Common myeloid progenitor, CD34-positive (primary cell): ENCODE measurements at regions not wholly inside any gene's neighbourhood (a gene's known extent, or its start where the extent isn't known, plus 50 kb on each side); places are given as distances from the start of the nearest gene placed in this dataset.

ENCODE experiments used
- CTCF ChIA-PET: fragments of 350-600 bp; sonication (Branson Sonifier 250); formaldehyde crosslinking; loops from one replicate; lab custom pipeline; 2021; ENCODE audit warnings: antibody characterized with exemption; lab: Charles Lee
- POLR2A ChIA-PET: fragments of 350-600 bp; sonication (Branson Sonifier 250); formaldehyde crosslinking; loops from one replicate; lab custom pipeline; 2021; ENCODE audit warnings: antibody characterized with exemption; lab: Charles Lee
- DNase-seq, 3 donors: peaks; one replicate each; pipeline versions ENCODE4 v3.0.0 to v3.0.0-alpha.2; 2013
- H3K27ac ChIP-seq, 2 experiments: 1 replicate in 1 of 2; 2 replicates in 1 of 2; pipeline ENCODE4 v1.7.0; 2013; ENCODE audit warnings: inconsistent platforms in 2 of 2, low read length in 2 of 2, mild to moderate bottlenecking in 2 of 2, low read depth in 1 of 2, moderate library complexity in 1 of 2; ENCODE audit not compliant: severe bottlenecking in 2 of 2, insufficient read depth in 1 of 2, poor library complexity in 1 of 2
- H3K27me3 ChIP-seq, 5 experiments: replicated peaks in 2 of 5; 1 replicate in 3 of 5; 2 replicates in 2 of 5; pipeline versions ENCODE4 v1.6.1 to v1.7.0; 2013; ENCODE audit warnings: low read length in 4 of 5, mild to moderate bottlenecking in 2 of 5, moderate library complexity in 2 of 5, inconsistent platforms in 1 of 5; ENCODE audit not compliant: insufficient read depth in 5 of 5, control insufficient read depth in 4 of 5
- H3K36me3 ChIP-seq, 4 experiments: 1 replicate in 2 of 4; 2 replicates in 2 of 4; pipeline versions ENCODE4 v1.6.1 to v1.7.0; 2013; ENCODE audit warnings: low read length in 3 of 4, control low read depth in 1 of 4, mild to moderate bottlenecking in 1 of 4; ENCODE audit not compliant: control insufficient read depth in 4 of 4, insufficient read depth in 4 of 4
- H3K4me1 ChIP-seq, 4 experiments: 1 replicate in 3 of 4; 2 replicates in 1 of 4; pipeline versions ENCODE4 v1.6.1 to v1.7.1; 2013; ENCODE audit warnings: low read length in 3 of 4, mild to moderate bottlenecking in 3 of 4, control low read depth in 1 of 4, inconsistent platforms in 1 of 4, moderate library complexity in 1 of 4; ENCODE audit not compliant: control insufficient read depth in 4 of 4, insufficient read depth in 4 of 4; ENCODE audit errors: control extremely low read depth in 1 of 4
- H3K4me3 ChIP-seq, 7 experiments: 1 replicate in 4 of 7; 2 replicates in 3 of 7; pipeline versions ENCODE4 v1.5.1 to v1.7.0; 2013; ENCODE audit warnings: mild to moderate bottlenecking in 7 of 7, low read length in 6 of 7, moderate library complexity in 6 of 7, inconsistent platforms in 2 of 7, low read depth in 2 of 7, control low read depth in 1 of 7; ENCODE audit not compliant: insufficient read depth in 4 of 7, control insufficient read depth in 1 of 7; ENCODE audit errors: extremely low read depth in 1 of 7
- H3K9me3 ChIP-seq, 5 experiments: 1 replicate in 4 of 5; 2 replicates in 1 of 5; pipeline versions ENCODE4 v1.6.1 to v1.7.1; 2013; ENCODE audit warnings: low read length in 4 of 5, mild to moderate bottlenecking in 2 of 5, inconsistent platforms in 1 of 5, low read depth in 1 of 5, moderate library complexity in 1 of 5; ENCODE audit not compliant: control insufficient read depth in 4 of 5, insufficient read depth in 2 of 5; ENCODE audit errors: control extremely low read depth in 1 of 5
- WGBS: methylation state at CpG from one replicate; pipeline ENCODE4 v1.1.5; 2013; ENCODE audit not compliant: insufficient coverage; 5-methylcytosine and 5-hydroxymethylcytosine counted together

GRCh38 chr2:190807886-190808285 lies 72.7 kb upstream of the GLS start:
- no peaks in the 10 kb centered on the region for H3K27me3 ChIP-seq
- POLR2A ChIA-PET = no interaction called here
- H3K9me3 ChIP-seq = no peaks in the 10 kb centered on the region
- no peaks in the 10 kb centered on the region for H3K36me3 ChIP-seq
- CTCF ChIA-PET = interaction anchor here (1.2 to 1.5 kb wide), 2 partner anchors 15 to 26 kb away, joined by 4 to 6 read pairs; no protein-coding TSS in a partner anchor
- H3K4me3 ChIP-seq = no peak overlapping the region
- H3K27ac ChIP-seq = no peak overlapping the region
- WGBS = 100% methylated on average over 1 of the region's 2 CpGs
- H3K4me1 ChIP-seq = no peaks in the 10 kb centered on the region
- no peak for DNase-seq

DNA sequence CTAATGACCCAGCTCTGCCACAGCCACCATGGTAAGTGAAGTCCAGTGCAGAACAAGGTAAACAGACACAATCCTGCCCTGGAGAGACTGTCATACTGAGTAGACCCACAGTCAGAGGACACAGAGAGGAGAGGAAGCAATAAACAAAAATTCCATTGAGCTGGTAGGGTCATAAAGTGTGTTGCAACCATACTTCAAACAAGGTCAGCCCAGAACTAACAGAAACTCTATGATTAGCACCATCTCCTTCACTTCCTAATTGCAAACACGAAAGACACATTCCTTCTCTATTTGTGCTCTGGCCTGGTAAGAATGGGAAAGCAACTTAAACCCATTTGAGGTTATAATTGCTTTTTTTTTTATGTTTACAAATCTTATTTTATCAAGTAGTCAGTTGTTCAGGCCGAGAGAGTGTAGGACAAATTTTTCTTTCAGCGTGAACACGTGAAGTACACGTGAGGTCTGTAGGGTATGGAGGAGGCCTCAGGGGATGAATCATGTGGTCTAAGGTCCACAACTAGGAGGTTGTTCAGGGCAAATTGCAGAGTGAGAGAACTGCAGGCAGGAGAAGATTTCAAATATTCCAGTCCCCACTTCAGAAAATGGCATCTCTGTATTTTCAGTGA lies 71.4 kb upstream of the GLS start:
- 100% methylated on average over 4 of the region's 5 CpGs for WGBS
- CTCF ChIA-PET = interaction anchor here (0.7 to 2.1 kb wide), 5 partner anchors 8 to 29 kb away, joined by 3 to 6 read pairs (median 4); no protein-coding TSS in a partner anchor
- POLR2A ChIA-PET = no interaction called here

DNA sequence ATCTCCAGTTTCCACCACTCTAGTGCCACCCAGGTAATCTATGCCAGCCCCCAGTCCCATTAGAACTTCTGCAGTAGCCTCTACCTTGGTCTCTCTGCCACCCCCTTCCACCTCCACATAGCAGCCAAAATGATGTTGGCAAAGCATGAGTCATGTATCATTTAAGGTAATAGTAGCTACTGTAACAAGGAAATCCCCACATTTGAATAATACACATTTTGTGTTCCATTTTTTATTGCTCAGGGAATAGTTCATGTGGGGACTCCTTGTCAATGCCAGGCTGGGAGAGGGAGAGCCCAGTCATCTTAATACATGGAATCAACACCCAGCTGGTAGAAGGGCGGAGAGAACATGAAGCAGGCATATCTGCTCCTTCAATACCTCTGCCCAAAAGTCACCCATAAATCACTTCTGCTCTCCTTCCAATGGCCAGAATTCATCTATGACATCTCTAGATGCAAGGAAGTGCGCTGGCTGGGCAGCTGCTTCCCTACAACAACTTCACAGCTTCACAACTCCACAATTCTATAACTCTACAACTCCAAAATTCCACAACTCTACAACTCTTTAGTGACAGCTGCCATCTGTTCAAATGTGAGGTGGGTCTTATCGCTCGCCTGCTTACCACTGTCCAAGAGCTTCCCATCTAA lies 70.6 kb upstream of the GLS start:
- H3K9me3 ChIP-seq = no peaks in the 10 kb centered on the region
- H3K4me1 ChIP-seq = no peaks in the 10 kb centered on the region
- no peaks in the 10 kb centered on the region for H3K27me3 ChIP-seq
- ChIA-PET POLR2A (no interaction called here), CTCF (interaction anchor here (0.7 to 2.1 kb wide), 3 partner anchors 10 to 16 kb away, joined by 3 to 4 read pairs (median 4); no protein-coding TSS in a partner anchor)
- no peak overlapping the region for H3K4me3 ChIP-seq
- H3K36me3 ChIP-seq = no peaks in the 10 kb centered on the region
- DNase-seq = no peak
- no peak overlapping the region for H3K27ac ChIP-seq
- WGBS = 100% methylated on average over 2 of the region's 4 CpGs

More for the DNA sequence above, 71.4 kb upstream of the GLS start:
- Histone ChIP-seq H3K4me3 (no peak overlapping the region), H3K9me3 (no peaks in the 10 kb centered on the region), H3K4me1 (no peaks in the 10 kb centered on the region), H3K27ac (no peak overlapping the region), H3K27me3 (no peaks in the 10 kb centered on the region), H3K36me3 (no peaks in the 10 kb centered on the region)
- DNase-seq = no peak

- no peak for DNase-seq
- no peaks in the 10 kb centered on the region for H3K36me3 ChIP-seq
- H3K4me3 ChIP-seq = no peak overlapping the region
- no peaks in the 10 kb centered on the region for H3K9me3 ChIP-seq
- CTCF ChIA-PET = no interaction called here
- POLR2A ChIA-PET = no interaction called here
- H3K27ac ChIP-seq = no peak overlapping the region
- H3K4me1 ChIP-seq = no peaks in the 10 kb centered on the region
- 65% methylated on average over 4 of the region's 5 CpGs for WGBS
- H3K27me3 ChIP-seq = no peaks in the 10 kb centered on the region
Observed at GRCh38 chr2:190810981-190811587, 69.5 kb upstream of the GLS start.

- Histone ChIP-seq H3K27me3 (no peaks in the 10 kb centered on the region), H3K27ac (no peak overlapping the region), H3K9me3 (peaks cover 0 to 3% (median 0%) of the 10 kb centered on the region in 5 experiments), H3K4me3 (no peak overlapping the region), H3K4me1 (no peaks in the 10 kb centered on the region), H3K36me3 (no peaks in the 10 kb centered on the region)
- ChIA-PET CTCF (no interaction called here), POLR2A (no interaction called here)
- DNase-seq = no peak
Observed at GRCh38 chr2:190811811-190812210, 68.8 kb upstream of the GLS start.

DNA sequence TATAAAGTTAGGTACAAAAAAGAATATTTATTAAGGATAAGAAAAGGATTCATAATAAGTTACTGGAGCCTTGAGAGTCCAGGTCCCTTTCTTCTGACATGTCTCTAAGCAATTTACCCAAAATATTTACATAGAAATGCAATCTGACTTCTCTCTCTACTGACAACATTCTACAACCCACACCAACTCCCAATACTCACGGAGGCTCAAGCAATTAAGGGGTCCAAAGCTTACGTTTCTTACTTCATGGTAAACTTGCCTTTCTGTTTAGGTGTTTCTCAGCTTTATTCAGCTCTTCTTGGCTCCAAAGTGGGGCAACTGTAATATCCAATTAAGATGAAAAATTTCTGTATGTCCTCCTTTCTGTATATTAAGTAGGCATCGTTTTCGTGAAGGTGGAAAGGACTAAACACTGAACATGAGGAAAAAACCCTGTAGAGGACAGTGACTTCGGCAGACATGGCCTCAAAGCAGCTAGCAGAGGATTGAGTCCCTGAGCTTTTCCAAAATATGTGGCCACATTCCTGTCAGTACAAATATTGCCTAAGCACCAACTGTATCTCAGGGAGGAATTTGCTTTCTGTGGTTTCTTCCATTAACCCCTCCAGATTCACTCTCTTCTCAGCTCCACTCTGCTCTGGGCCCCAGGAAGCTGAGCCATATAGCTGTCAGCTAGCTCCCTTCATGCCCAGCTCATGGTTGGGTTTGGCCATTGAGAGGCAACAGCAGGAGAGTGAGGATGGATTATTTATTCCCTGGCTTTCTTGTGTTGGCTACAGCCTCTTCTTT lies 67.9 kb upstream of the GLS start:
- Histone ChIP-seq H3K4me1 (no peaks in the 10 kb centered on the region), H3K9me3 (peaks cover 0 to 5% (median 0%) of the 10 kb centered on the region in 5 experiments), H3K4me3 (no peak overlapping the region), H3K36me3 (no peaks in the 10 kb centered on the region), H3K27ac (no peak overlapping the region), H3K27me3 (no peaks in the 10 kb centered on the region)
- CTCF ChIA-PET = interaction anchor here (1.1 kb wide), 1 partner anchor 8 kb away, joined by 3 read pairs; no protein-coding TSS in a partner anchor
- WGBS = 100% methylated on average over 5 of the region's 5 CpGs
- DNase-seq = no peak
- POLR2A ChIA-PET = no interaction called here
